Naive thymus-derived CD8-positive, alpha-beta T cell (primary cell): ENCODE measurements at regions not wholly inside any gene's neighbourhood (a gene's known extent, or its start where the extent isn't known, plus 50 kb on each side); places are given as distances from the start of the nearest gene placed in this dataset.

Experiments used
- ATAC-seq, 2 donors: fragments of 150-1000 bp; cut with Tn5 transposase in 1 of 2; sonication (Bioruptor Pico), chemical (Tn5 transposase) in 1 of 2; 1 replicate in 1 of 2; 2 replicates in 1 of 2; pipeline ENCODE4 v1.10.0; 2021; ENCODE audit warnings: mild to moderate bottlenecking in 2 of 2, moderate library complexity in 2 of 2
- POLR2A ChIA-PET: fragments of 350-600 bp; sonication (Branson Sonifier 250); formaldehyde crosslinking; loops from one replicate; lab custom pipeline; 2021; ENCODE audit warnings: antibody characterized with exemption; lab: Charles Lee
- DNase-seq, 10 donors: peaks; one replicate each; pipeline versions ENCODE4 v3.0.0 to v3.0.0-alpha.2; 2020 to 2022
- H3K27ac Mint-ChIP-seq, 10 donors: one replicate each; pipeline ENCODE4 v1.8.0; 2020 to 2022; ENCODE audit warnings: mild to moderate bottlenecking in 10 of 10, mixed read lengths in 10 of 10, moderate library complexity in 4 of 10, inconsistent platforms in 1 of 10
- H3K27me3 Mint-ChIP-seq, 5 donors: one replicate each; pipeline ENCODE4 v1.8.0; 2021 to 2022; ENCODE audit warnings: mixed read lengths in 5 of 5
- H3K36me3 Mint-ChIP-seq, 3 donors: one replicate each; pipeline ENCODE4 v1.8.0; 2020 to 2022; ENCODE audit warnings: mixed read lengths in 3 of 3, mild to moderate bottlenecking in 2 of 3, inconsistent platforms in 1 of 3
- H3K4me1 Mint-ChIP-seq, 4 donors: one replicate each; pipeline ENCODE4 v1.8.0; 2021 to 2022; ENCODE audit warnings: mixed read lengths in 4 of 4
- H3K4me3 Mint-ChIP-seq, 10 donors: one replicate each; pipeline ENCODE4 v1.8.0; 2020 to 2022; ENCODE audit warnings: mild to moderate bottlenecking in 10 of 10, mixed read lengths in 10 of 10, moderate library complexity in 6 of 10, inconsistent platforms in 1 of 10
- H3K9me3 Mint-ChIP-seq, 9 donors: one replicate each; pipeline ENCODE4 v1.8.0; 2020 to 2022; ENCODE audit warnings: mixed read lengths in 9 of 9, mild to moderate bottlenecking in 3 of 9, inconsistent platforms in 1 of 9, moderate library complexity in 1 of 9

DNA sequence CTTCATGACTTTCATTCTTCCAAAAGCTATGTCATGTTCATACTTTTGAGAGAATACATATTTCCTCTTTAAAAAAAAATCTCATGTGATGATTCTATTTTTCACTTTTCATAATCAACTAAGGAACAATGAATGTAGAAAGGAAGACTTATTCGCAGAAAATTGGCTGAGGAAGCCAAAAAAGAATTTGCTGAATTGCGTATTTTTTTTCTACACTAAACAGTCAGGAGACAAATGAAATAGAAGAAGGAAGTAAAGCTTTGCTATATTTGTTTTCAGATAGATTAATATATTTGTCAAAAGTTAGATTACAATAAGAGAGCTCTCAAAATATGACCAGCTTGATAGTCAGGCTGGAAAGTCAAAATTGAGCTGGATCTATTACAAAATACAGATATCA is 504.2 kb downstream of the ANXA1 start:
- DNase-seq (no peak), ATAC-seq (no peak)
- Mint-ChIP-seq H3K36me3 (no peaks in the 10 kb centered on the region), H3K9me3 (peaks cover 0 to 23% (median 0%) of the 10 kb centered on the region in 9 donors), H3K27me3 (peaks cover 0 to under 1% (median 0%) of the 10 kb centered on the region in 5 donors), H3K4me1 (no peaks in the 10 kb centered on the region), H3K4me3 (no peak overlapping the region), H3K27ac (no peak overlapping the region)
- POLR2A ChIA-PET: no interaction called here

DNA sequence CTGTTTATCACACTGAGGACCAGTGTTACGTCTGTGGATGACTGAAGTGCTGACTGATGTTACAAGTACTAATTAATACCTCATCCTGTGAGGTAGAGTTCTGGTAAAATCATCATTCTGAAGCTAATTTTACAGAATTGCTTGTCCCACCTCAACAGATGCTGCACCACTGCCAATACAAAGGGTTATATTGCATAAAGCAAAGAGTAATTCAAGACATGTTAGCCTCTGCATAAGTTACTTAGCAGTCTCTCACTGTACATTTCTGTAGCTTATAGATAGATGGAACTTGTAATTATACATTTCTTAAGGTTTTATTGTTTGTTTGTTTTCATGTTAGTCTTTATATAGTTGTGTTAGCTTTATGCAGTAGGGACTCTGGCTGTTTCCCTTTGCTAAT is 513.6 kb downstream of the ANXA1 start:
- Mint-ChIP-seq H3K9me3 (peaks cover 0 to 12% (median 2%) of the 10 kb centered on the region in 9 donors), H3K36me3 (no peaks in the 10 kb centered on the region), H3K27ac (no peak overlapping the region), H3K27me3 (no peaks in the 10 kb centered on the region), H3K4me3 (no peak overlapping the region), H3K4me1 (no peaks in the 10 kb centered on the region)
- no peak for ATAC-seq
- DNase-seq: no peak
- POLR2A ChIA-PET: no interaction called here

DNA sequence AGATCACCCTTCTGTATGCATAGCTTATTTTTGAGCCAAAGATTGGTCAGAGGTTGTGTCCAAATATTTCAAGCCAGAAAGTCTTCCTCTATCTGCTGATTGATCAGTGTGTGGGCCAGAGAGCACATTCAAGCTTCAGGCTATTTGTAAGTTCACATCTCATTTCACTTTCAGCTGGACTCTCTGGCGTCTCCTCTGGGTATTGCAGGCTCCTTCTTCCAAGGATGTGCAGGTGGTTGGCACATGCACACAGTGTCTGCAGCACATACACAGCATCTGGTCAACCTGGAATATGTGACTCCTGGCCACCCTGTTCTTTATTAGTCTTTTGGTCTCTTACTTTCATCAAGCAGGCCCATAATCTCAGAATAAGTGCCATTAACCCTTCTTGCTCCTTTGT is 516.1 kb downstream of the ANXA1 start:
- POLR2A ChIA-PET: no interaction called here
- Mint-ChIP-seq H3K27me3 (no peaks in the 10 kb centered on the region), H3K36me3 (no peaks in the 10 kb centered on the region), H3K4me3 (no peak overlapping the region), H3K9me3 (peaks cover 0 to 24% (median 4%) of the 10 kb centered on the region in 9 donors), H3K4me1 (no peaks in the 10 kb centered on the region), H3K27ac (no peak overlapping the region)
- DNase-seq (no peak), ATAC-seq (no peak)

DNA sequence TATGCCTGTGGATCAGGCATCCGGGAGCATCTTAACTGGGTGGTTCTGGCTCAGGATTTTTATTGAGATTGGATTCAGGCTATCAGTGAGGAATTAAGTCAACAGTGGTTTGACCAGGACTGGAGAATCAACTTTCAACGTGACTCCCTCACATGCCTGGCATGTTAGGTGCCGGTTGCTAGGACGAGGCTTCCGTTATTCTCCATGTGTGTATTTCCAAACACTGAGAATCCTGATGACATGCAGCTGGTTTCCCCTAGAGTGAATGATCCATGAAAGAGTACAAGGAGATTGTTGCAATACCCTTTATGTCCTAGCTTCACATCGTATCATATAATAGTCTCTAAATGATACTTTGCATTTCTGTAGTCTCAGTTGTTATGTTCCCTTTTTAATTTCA is 529.2 kb downstream of the ANXA1 start:
- peaks cover 0 to 30% (median 2%) of the 10 kb centered on the region in 9 donors for H3K9me3 Mint-ChIP-seq
- no peak overlapping the region for H3K27ac Mint-ChIP-seq
- ATAC-seq (no peak), DNase-seq (no peak)
- H3K4me3 Mint-ChIP-seq: no peak overlapping the region
- H3K4me1 Mint-ChIP-seq: no peaks in the 10 kb centered on the region
- POLR2A ChIA-PET: no interaction called here
- H3K27me3 Mint-ChIP-seq: no peaks in the 10 kb centered on the region
- no peaks in the 10 kb centered on the region for H3K36me3 Mint-ChIP-seq

DNA sequence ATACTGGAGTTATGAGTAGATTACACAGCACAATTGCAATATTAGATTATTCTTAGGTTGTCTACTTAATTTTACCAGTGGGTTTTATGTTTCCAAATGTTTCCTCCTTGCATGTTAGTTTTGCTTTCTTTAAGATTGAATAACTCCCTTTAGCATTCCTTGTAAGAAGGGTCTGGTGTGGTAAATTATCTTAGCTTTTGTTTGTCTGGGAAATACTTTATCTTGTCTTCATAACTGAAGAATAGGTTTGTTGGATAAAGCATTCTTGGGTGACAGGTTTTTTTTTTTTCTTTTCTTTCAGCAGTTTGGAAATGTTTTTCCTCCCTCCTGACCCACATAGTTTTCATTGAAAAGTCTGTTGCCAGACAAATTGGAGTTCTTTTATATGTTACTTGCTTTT is 531.1 kb downstream of the ANXA1 start:
- Mint-ChIP-seq H3K27ac (no peak overlapping the region), H3K9me3 (peaks cover 0 to 18% (median 2%) of the 10 kb centered on the region in 9 donors), H3K4me3 (no peak overlapping the region), H3K36me3 (no peaks in the 10 kb centered on the region), H3K4me1 (no peaks in the 10 kb centered on the region), H3K27me3 (no peaks in the 10 kb centered on the region)
- ATAC-seq: no peak
- DNase-seq: no peak
- POLR2A ChIA-PET: no interaction called here

DNA sequence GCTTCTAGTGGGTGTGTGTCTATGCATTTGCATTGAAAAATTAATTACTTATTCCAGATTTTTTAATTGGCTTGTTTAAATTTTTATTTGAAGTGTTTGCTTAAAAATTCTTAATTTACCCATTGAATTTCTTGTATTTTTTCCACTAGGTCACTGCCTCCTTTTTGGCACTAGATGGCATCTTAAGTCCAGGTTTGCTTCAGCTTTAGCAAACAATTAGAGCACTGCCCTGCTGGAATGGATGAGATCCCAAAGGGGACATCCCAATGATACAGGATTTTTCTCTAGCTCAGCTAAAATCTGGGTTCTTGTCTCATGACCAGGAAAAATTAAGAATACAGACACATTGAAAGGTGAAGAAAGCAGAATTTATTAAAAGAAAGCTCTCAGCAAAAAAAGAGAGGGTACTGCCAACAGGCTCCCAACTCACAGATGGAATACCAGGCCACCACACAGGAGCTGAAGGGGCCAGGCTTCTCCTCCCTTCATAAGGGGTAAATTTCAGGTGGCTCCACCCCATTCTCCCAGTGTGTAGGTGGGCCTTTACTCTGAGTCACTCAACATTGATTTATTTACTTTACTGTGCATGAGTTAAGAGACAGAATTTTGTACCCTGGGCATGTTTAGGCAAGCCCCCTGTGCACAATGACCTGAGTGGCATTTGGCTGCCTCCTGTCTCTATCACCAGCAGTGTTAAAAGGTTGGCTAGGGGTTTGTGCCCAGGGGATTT is 532.4 kb downstream of the ANXA1 start:
- Mint-ChIP-seq H3K36me3 (no peaks in the 10 kb centered on the region), H3K27me3 (no peaks in the 10 kb centered on the region), H3K4me3 (no peak overlapping the region), H3K9me3 (peaks cover 0 to 18% (median 2%) of the 10 kb centered on the region in 9 donors), H3K27ac (peak overlapping the region in 1 of 10 donors; percentile 53), H3K4me1 (no peaks in the 10 kb centered on the region)
- ATAC-seq (no peak), DNase-seq (no peak)
- POLR2A ChIA-PET: no interaction called here

DNA sequence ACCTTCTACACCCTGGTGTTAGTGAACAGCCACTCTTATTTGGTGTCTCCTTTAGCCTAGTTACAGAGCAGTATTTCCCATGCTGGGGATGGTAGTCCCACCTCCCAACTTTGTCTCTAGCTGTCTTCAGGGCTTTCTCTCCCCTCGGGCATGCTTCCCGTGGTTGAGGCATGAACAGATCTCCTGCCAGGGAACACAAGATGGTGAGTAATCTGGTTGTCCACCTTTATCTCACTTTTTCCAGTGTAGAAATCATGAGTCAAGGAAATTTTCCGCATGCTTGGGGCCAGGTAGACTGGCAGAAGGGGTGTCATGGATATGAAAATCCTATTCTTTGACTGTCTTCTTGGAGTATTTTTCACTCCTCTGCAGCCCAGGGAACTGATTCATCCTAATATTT is 532.9 kb downstream of the ANXA1 start:
- Mint-ChIP-seq H3K27ac (no peak overlapping the region), H3K36me3 (no peaks in the 10 kb centered on the region), H3K4me1 (no peaks in the 10 kb centered on the region), H3K4me3 (no peak overlapping the region), H3K27me3 (no peaks in the 10 kb centered on the region), H3K9me3 (peaks cover 0 to 16% (median 2%) of the 10 kb centered on the region in 9 donors)
- DNase-seq: no peak
- ATAC-seq: no peak
- POLR2A ChIA-PET: no interaction called here

DNA sequence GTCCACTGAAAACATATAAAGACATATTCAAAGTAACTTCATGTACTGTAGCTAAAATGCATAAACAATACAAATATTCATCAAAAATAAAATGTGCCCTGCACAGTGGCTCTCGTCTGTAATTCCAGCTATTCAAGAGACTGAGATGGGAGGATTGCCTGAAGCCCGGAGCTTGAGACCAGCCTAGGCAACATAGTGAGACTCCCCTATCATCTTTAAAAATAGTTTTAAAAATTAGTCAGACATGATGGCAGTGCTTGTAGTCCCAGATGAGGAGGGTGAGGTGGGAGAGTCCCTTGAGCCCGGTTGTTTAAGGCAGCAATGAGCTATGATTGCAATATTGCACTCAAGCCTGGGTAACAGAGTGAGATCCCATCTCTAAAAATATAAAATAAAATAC is 534.1 kb downstream of the ANXA1 start:
- ATAC-seq (no peak), DNase-seq (no peak)
- Mint-ChIP-seq H3K4me1 (no peaks in the 10 kb centered on the region), H3K27me3 (no peaks in the 10 kb centered on the region), H3K4me3 (no peak overlapping the region), H3K36me3 (no peaks in the 10 kb centered on the region), H3K27ac (no peak overlapping the region), H3K9me3 (peaks cover 0 to 11% (median 2%) of the 10 kb centered on the region in 9 donors)
- POLR2A ChIA-PET: no interaction called here

DNA sequence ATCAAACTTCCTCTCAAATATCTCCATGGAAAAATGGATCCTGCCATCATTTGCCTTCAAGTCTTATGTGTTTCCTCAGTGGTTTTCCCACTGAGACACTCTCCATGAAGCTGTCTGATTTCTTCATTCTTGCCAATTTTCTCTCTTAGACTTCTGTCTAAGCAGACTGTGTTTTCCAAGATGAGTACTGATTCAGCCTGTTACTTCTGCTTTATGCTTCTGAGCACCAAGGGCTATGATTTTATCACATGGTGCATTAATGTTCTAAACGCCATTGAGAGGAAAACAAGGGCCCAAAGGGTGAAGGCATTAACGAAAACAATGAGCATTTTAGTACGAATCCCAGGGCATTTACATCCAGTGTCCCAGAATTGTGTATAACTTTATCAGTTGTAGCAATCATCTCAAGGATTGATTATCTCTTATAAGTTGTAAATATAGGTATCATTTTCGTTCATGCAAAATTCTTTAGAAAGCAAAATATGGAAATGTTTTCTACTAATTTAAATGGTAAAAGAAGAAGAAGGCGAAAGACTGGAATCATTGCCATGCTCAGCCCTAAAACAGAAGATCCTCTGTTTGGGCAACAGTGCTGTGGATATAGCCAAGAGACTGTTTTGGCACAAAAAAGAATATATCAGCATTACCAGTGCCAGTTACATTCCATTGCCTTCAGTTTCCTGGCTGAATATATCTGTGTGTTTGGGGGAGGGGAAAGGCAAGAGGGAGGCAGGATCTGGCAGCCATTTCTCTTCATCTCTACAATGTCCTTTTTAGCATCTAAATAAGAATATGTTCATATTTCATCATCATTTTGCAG is 537.6 kb downstream of the ANXA1 start:
- Mint-ChIP-seq H3K4me1 (no peaks in the 10 kb centered on the region), H3K36me3 (no peaks in the 10 kb centered on the region), H3K27me3 (no peaks in the 10 kb centered on the region), H3K27ac (no peak overlapping the region), H3K9me3 (peaks cover 0 to 7% (median 0%) of the 10 kb centered on the region in 9 donors), H3K4me3 (no peak overlapping the region)
- ATAC-seq: no peak
- no peak for DNase-seq
- POLR2A ChIA-PET: no interaction called here

DNA sequence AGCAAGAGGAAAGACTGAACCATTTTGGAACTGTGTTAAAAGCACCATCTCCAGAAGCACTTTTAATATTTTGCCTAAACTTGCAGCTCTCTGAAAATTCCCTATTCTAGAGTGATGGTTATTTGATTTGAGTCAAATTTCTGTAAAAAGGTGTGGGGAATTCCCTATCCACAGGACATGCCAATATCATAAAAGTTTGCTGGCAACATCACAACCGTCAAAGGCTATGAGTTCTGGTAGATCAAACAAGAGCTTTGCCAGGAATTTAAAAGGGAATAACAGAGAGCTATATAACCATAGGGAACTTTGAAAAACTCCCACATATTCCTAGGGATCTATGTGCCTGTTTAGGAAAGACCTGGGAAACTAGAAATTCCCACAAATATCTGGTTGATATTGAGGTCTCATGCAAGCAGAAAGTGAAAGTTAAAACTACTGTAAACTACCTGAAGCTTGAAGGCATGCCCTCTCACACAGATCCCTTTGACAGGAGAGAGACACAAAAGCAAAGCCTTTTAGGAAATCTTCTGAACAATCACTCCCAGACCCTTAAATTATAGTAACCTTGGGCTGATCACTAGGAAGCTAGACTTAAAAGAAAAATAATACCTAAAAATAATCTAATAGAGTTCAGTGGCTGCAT is 549.9 kb downstream of the ANXA1 start:
- ATAC-seq: no peak
- Mint-ChIP-seq H3K4me3 (no peak overlapping the region), H3K36me3 (no peaks in the 10 kb centered on the region)

DNA sequence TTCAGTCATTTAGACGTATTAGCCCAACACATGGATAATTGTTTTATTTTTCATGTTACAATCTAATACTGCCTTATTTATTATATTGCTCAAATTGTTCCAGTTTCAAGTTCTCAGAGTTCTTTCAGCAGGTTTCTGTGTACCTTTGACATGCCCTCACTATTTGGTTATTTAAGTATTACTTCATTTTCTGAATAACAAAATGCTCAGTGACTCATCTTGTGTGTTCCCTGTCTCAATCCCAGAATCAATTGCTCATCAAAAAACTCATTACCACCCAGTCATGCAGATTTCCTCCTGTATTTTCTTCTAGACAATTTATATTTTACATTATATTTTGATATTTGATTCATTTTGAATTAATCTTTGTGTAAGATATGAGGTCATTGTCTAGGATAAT is 562.6 kb downstream of the ANXA1 start:
- no peaks in the 10 kb centered on the region for H3K36me3 Mint-ChIP-seq
- POLR2A ChIA-PET: no interaction called here

More for the DNA sequence above, 549.9 kb downstream of the ANXA1 start:
- POLR2A ChIA-PET: no interaction called here
- Mint-ChIP-seq H3K4me1 (no peaks in the 10 kb centered on the region), H3K9me3 (peaks cover 0 to 18% (median 1%) of the 10 kb centered on the region in 9 donors), H3K27me3 (no peaks in the 10 kb centered on the region), H3K27ac (no peak overlapping the region)
- DNase-seq: no peak

DNA sequence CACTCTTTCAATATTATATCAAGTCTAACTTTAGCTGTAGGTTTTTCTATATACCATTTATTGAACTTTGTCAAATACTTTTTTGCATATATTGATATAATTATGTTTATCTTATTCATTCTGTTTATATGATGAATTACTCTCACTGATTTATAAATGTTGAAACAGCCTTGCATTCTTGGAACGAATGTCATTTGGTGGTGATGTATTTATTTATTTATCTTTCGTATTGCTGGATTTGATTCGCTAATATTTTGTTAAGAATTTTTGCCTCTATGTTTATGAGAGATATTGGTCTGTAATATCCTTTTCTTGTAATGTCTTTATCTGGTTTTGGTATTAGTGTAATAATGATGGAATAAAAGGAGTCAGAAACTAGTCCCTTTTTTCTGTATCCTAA is 563.9 kb downstream of the ANXA1 start:
- no peak for DNase-seq
- Mint-ChIP-seq H3K27me3 (no peaks in the 10 kb centered on the region), H3K27ac (no peak overlapping the region), H3K36me3 (no peaks in the 10 kb centered on the region), H3K4me1 (no peaks in the 10 kb centered on the region), H3K4me3 (no peak overlapping the region), H3K9me3 (peaks cover 0 to 11% (median 0%) of the 10 kb centered on the region in 9 donors)
- no peak for ATAC-seq
- POLR2A ChIA-PET: no interaction called here

More for the DNA sequence above, 562.6 kb downstream of the ANXA1 start:
- DNase-seq: no peak
- Mint-ChIP-seq H3K9me3 (peaks cover 0 to 11% (median 0%) of the 10 kb centered on the region in 9 donors), H3K27ac (no peak overlapping the region), H3K4me1 (no peaks in the 10 kb centered on the region), H3K4me3 (no peak overlapping the region), H3K27me3 (no peaks in the 10 kb centered on the region)
- ATAC-seq: no peak

DNA sequence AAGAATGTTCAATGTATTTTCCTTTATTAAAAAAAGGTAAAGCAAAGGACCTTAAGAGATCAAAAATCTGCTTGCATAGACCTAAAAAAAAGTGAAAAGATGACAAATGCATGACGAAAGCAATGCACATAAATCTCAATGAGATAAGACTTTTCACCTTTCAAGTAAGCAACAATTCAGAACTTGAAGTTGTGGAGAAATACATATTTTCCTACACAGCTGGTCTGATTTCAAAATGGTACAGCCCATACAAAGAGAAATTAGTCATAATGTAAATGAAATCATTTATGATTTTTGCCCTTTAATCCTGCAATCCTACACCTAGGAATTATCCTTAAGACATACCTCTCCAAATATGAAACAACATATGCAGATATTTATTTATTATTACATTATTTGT is 568.0 kb downstream of the ANXA1 start:
- Mint-ChIP-seq H3K27me3 (no peaks in the 10 kb centered on the region), H3K4me1 (no peaks in the 10 kb centered on the region), H3K9me3 (peaks cover 0 to 11% (median 0%) of the 10 kb centered on the region in 9 donors), H3K4me3 (no peak overlapping the region), H3K36me3 (no peaks in the 10 kb centered on the region), H3K27ac (no peak overlapping the region)
- DNase-seq (no peak), ATAC-seq (no peak)
- POLR2A ChIA-PET: no interaction called here
